ENCODE measurements at regions not wholly inside any gene's neighbourhood (a gene's known extent, or its start where the extent isn't known, plus 50 kb on each side); places are given as distances from the start of the nearest gene placed in this dataset.

- Histone ChIP-seq H3K27me3 (ENCODE audit: low read length) (no peaks in the 10 kb centered on the region), H3K9me3 (ENCODE audit: insufficient read depth, low read length) (no peaks in the 10 kb centered on the region), H3K4me2 (ENCODE audit: low read depth, low read length, poor library complexity, severe bottlenecking) (no peak overlapping the region), H3K79me2 (ENCODE audit: insufficient read depth, low read length) (no peaks in the 10 kb centered on the region), H3K36me3 (ENCODE audit: low read length) (no peaks in the 10 kb centered on the region), H3K9me2 (replicated peaks; ENCODE audit: insufficient read depth, low read length) (no peaks in the 10 kb centered on the region), H3K9ac (ENCODE audit: low read length) (no peak overlapping the region), H4K20me1 (ENCODE audit: low read depth, low read length) (no peaks in the 10 kb centered on the region), H3K27ac (ENCODE audit: low read depth, low read length) (no peak overlapping the region), H2AFZ (ENCODE audit: low read depth, low read length, severe bottlenecking) (no peak overlapping the region), H3K4me3 (ENCODE audit: insufficient read depth, low read length, poor library complexity, severe bottlenecking) (no peak overlapping the region), H3F3A (ENCODE audit: insufficient read depth) (no peaks in the 10 kb centered on the region)
- no peak for TF ChIP-seq CTCF (IDR thresholded peaks at IDR 0.05; ENCODE audit: insufficient read depth, low read length, poor library complexity, severe bottlenecking)
- no peak for TF ChIP-seq EZH2phosphoT487 (conservative IDR thresholded peaks at IDR 0.05; ENCODE audit: low read length)
These were observed 444.8 kb downstream of the PTPRC start for GRCh38 chr1:199083680-199084079.

GRCh38 chr1:199084293-199084692 is 445.5 kb downstream of the PTPRC start:
- TF ChIP-seq EZH2phosphoT487 (conservative IDR thresholded peaks at IDR 0.05; ENCODE audit: low read length) (no peak), CTCF (IDR thresholded peaks at IDR 0.05; ENCODE audit: insufficient read depth, low read length, poor library complexity, severe bottlenecking) (no peak)
- no peaks in the 10 kb centered on the region for H3K9me3 ChIP-seq (ENCODE audit: insufficient read depth, low read length)
- no peaks in the 10 kb centered on the region for H3K36me3 ChIP-seq (ENCODE audit: low read length)
- no peaks in the 10 kb centered on the region for H3K27me3 ChIP-seq (ENCODE audit: low read length)
- H3F3A ChIP-seq (ENCODE audit: insufficient read depth) = no peaks in the 10 kb centered on the region
- H2AFZ ChIP-seq (ENCODE audit: low read depth, low read length, severe bottlenecking) = no peak overlapping the region
- H3K4me3 ChIP-seq (ENCODE audit: insufficient read depth, low read length, poor library complexity, severe bottlenecking) = no peak overlapping the region
- no peak overlapping the region for H3K27ac ChIP-seq (ENCODE audit: low read depth, low read length)
- no peaks in the 10 kb centered on the region for H4K20me1 ChIP-seq (ENCODE audit: low read depth, low read length)
- no peaks in the 10 kb centered on the region for H3K9me2 ChIP-seq (replicated peaks; ENCODE audit: insufficient read depth, low read length)
- H3K9ac ChIP-seq (ENCODE audit: low read length) = no peak overlapping the region
- no peak overlapping the region for H3K4me2 ChIP-seq (ENCODE audit: low read depth, low read length, poor library complexity, severe bottlenecking)
- no peaks in the 10 kb centered on the region for H3K79me2 ChIP-seq (ENCODE audit: insufficient read depth, low read length)

- Histone ChIP-seq H2AFZ (ENCODE audit: low read depth, low read length, severe bottlenecking) (no peak overlapping the region), H4K20me1 (ENCODE audit: low read depth, low read length) (no peaks in the 10 kb centered on the region), H3K79me2 (ENCODE audit: insufficient read depth, low read length) (no peaks in the 10 kb centered on the region), H3K4me3 (ENCODE audit: insufficient read depth, low read length, poor library complexity, severe bottlenecking) (no peak overlapping the region), H3F3A (ENCODE audit: insufficient read depth) (no peaks in the 10 kb centered on the region), H3K4me2 (ENCODE audit: low read depth, low read length, poor library complexity, severe bottlenecking) (no peak overlapping the region), H3K9me3 (ENCODE audit: insufficient read depth, low read length) (no peaks in the 10 kb centered on the region), H3K27me3 (ENCODE audit: low read length) (no peaks in the 10 kb centered on the region), H3K27ac (ENCODE audit: low read depth, low read length) (no peak overlapping the region), H3K9ac (ENCODE audit: low read length) (no peak overlapping the region), H3K9me2 (replicated peaks; ENCODE audit: insufficient read depth, low read length) (no peaks in the 10 kb centered on the region), H3K36me3 (ENCODE audit: low read length) (no peaks in the 10 kb centered on the region)
- TF ChIP-seq EZH2phosphoT487 (conservative IDR thresholded peaks at IDR 0.05; ENCODE audit: low read length) = no peak
- no peak for TF ChIP-seq CTCF (IDR thresholded peaks at IDR 0.05; ENCODE audit: insufficient read depth, low read length, poor library complexity, severe bottlenecking)
These were observed 447.1 kb downstream of the PTPRC start for GRCh38 chr1:199085903-199086302.
